ENCODE measurements at regions not wholly inside any gene's neighbourhood (a gene's known extent, or its start where the extent isn't known, plus 50 kb on each side); places are given as distances from the start of the nearest gene placed in this dataset.

- Histone ChIP-seq H3K36me3 (ENCODE audit: control insufficient read depth, insufficient read depth, low read length) (no peaks in the 10 kb centered on the region), H2BK5ac (ENCODE audit: low read length) (no peak overlapping the region), H3K79me2 (ENCODE audit: control insufficient read depth, insufficient read depth, low read length) (no peaks in the 10 kb centered on the region), H3K23ac (ENCODE audit: low read length) (no peak overlapping the region), H2BK120ac (ENCODE audit: low read depth, low read length) (no peak overlapping the region), H2AK5ac (ENCODE audit: low read length) (no peak overlapping the region), H3K4me2 (ENCODE audit: low read length) (no peak overlapping the region), H2BK15ac (replicated peaks; ENCODE audit: low read depth) (no peak overlapping the region), H3K27ac (ENCODE audit: low read depth, low read length) (no peak overlapping the region), H4K5ac (ENCODE audit: low read length) (no peak overlapping the region), H3K4me3 (ENCODE audit: low read length) (no peak overlapping the region), H3K56ac (ENCODE audit: low read length) (no peak overlapping the region), H4K8ac (ENCODE audit: low read depth, low read length) (no peak overlapping the region), H3K27me3 (ENCODE audit: insufficient read depth, low read length, poor library complexity) (no peaks in the 10 kb centered on the region), H3K9ac (ENCODE audit: low read length) (no peak overlapping the region), H3K4ac (ENCODE audit: low read depth, low read length) (no peak overlapping the region), H3K4me1 (ENCODE audit: control insufficient read depth, low read depth, low read length) (no peaks in the 10 kb centered on the region), H3K79me1 (ENCODE audit: low read length) (no peaks in the 10 kb centered on the region), H3K18ac (ENCODE audit: low read length) (no peak overlapping the region)
- DNase-seq: no peak
- WGBS (ENCODE audit: extremely low coverage, insufficient coverage, low lambda C conversion rate): no CpG with 5 or more reads among the region's 18 CpGs
Observed at GRCh38 chr16:88279998-88280397, 102.8 kb upstream of the ZNF469 start.

- Histone ChIP-seq H3K23ac (ENCODE audit: low read length) (no peak overlapping the region), H3K36me3 (ENCODE audit: control insufficient read depth, insufficient read depth, low read length) (no peaks in the 10 kb centered on the region), H3K27me3 (ENCODE audit: insufficient read depth, low read length, poor library complexity) (no peaks in the 10 kb centered on the region), H3K4me2 (ENCODE audit: low read length) (no peak overlapping the region), H3K4me3 (ENCODE audit: low read length) (no peak overlapping the region), H4K5ac (ENCODE audit: low read length) (no peak overlapping the region), H3K9ac (ENCODE audit: low read length) (no peak overlapping the region), H3K79me1 (ENCODE audit: low read length) (no peaks in the 10 kb centered on the region), H4K8ac (ENCODE audit: low read depth, low read length) (no peak overlapping the region), H3K4ac (ENCODE audit: low read depth, low read length) (no peak overlapping the region), H3K79me2 (ENCODE audit: control insufficient read depth, insufficient read depth, low read length) (no peaks in the 10 kb centered on the region), H2BK15ac (replicated peaks; ENCODE audit: low read depth) (no peak overlapping the region), H3K56ac (ENCODE audit: low read length) (no peak overlapping the region), H2BK120ac (ENCODE audit: low read depth, low read length) (no peak overlapping the region), H3K27ac (ENCODE audit: low read depth, low read length) (no peak overlapping the region), H3K4me1 (ENCODE audit: control insufficient read depth, low read depth, low read length) (no peaks in the 10 kb centered on the region), H3K18ac (ENCODE audit: low read length) (no peak overlapping the region), H2BK5ac (ENCODE audit: low read length) (no peak overlapping the region), H2AK5ac (ENCODE audit: low read length) (no peak overlapping the region)
- no peak for DNase-seq
- no CpG with 5 or more reads among the region's 9 CpGs for WGBS (ENCODE audit: extremely low coverage, insufficient coverage, low lambda C conversion rate)
Observed at GRCh38 chr16:88281858-88282563, 100.7 kb upstream of the ZNF469 start.

DNA sequence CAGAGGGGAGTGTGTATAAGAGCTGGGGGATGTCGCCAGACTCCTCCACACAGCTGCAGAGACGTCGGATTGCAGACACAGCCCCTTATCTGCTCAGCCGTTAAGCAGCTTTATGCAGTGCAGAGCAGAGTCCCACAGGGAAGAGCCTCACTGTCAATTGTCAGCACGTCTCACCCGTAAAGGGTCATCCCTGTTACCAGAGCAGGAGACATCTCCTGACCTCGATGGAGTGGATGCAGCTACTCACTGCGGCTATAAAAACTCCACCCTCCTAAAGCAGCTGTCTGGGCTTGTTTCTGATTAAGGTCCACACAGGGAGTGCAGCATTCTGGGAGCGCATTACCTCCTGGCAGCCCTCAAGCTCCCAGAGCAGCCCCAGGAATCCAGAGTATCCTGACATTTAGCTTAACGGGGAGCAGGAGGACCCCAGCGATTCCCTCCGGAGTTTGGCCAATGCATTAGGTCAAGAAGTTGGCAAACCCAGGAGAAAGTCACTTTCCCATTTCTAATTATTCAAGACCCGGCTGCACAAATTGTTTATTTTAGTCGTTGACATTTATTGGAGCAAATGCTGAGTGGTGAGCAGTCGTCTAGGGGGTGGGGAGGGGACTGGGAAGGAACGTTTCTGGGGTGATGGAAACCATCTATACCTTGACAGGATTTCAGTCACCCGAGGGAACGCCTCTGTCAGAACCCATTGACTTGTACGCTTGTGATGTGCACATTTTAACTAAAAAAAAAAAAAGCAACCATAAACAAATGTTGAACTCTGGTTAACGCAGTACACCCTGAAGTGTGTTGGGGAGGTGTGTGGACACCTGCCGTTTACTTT is 100.0 kb upstream of the ZNF469 start:
- no peak overlapping the region for H3K27ac ChIP-seq (ENCODE audit: low read depth, low read length)
- H2BK5ac ChIP-seq (ENCODE audit: low read length): no peak overlapping the region
- H3K36me3 ChIP-seq (ENCODE audit: control insufficient read depth, insufficient read depth, low read length): no peaks in the 10 kb centered on the region
- WGBS (ENCODE audit: extremely low coverage, insufficient coverage, low lambda C conversion rate): no CpG with 5 or more reads among the region's 21 CpGs
- H3K4me1 ChIP-seq (ENCODE audit: control insufficient read depth, low read depth, low read length): no peaks in the 10 kb centered on the region
- no peak overlapping the region for H3K23ac ChIP-seq (ENCODE audit: low read length)
- H3K18ac ChIP-seq (ENCODE audit: low read length): no peak overlapping the region
- no peak overlapping the region for H4K5ac ChIP-seq (ENCODE audit: low read length)
- H3K4me2 ChIP-seq (ENCODE audit: low read length): no peak overlapping the region
- no peak overlapping the region for H3K4me3 ChIP-seq (ENCODE audit: low read length)
- H3K79me1 ChIP-seq (ENCODE audit: low read length): no peaks in the 10 kb centered on the region
- H4K8ac ChIP-seq (ENCODE audit: low read depth, low read length): no peak overlapping the region
- H3K79me2 ChIP-seq (ENCODE audit: control insufficient read depth, insufficient read depth, low read length): no peaks in the 10 kb centered on the region
- no peak overlapping the region for H3K4ac ChIP-seq (ENCODE audit: low read depth, low read length)
- H2BK120ac ChIP-seq (ENCODE audit: low read depth, low read length): no peak overlapping the region
- no peak overlapping the region for H3K9ac ChIP-seq (ENCODE audit: low read length)
- H3K27me3 ChIP-seq (ENCODE audit: insufficient read depth, low read length, poor library complexity): no peaks in the 10 kb centered on the region
- no peak overlapping the region for H3K56ac ChIP-seq (ENCODE audit: low read length)
- no peak overlapping the region for H2AK5ac ChIP-seq (ENCODE audit: low read length)
- DNase-seq: no peak
- H2BK15ac ChIP-seq (replicated peaks; ENCODE audit: low read depth): no peak overlapping the region

- no peak overlapping the region for H4K5ac ChIP-seq (ENCODE audit: low read length)
- no peak for DNase-seq
- no peak overlapping the region for H3K27ac ChIP-seq (ENCODE audit: low read depth, low read length)
- no peak overlapping the region for H3K9ac ChIP-seq (ENCODE audit: low read length)
- no peak overlapping the region for H2BK5ac ChIP-seq (ENCODE audit: low read length)
- no CpG with 5 or more reads among the region's 13 CpGs for WGBS (ENCODE audit: extremely low coverage, insufficient coverage, low lambda C conversion rate)
- H3K23ac ChIP-seq (ENCODE audit: low read length): no peak overlapping the region
- H3K4me3 ChIP-seq (ENCODE audit: low read length): no peak overlapping the region
- H2AK5ac ChIP-seq (ENCODE audit: low read length): no peak overlapping the region
- no peak overlapping the region for H2BK120ac ChIP-seq (ENCODE audit: low read depth, low read length)
- H3K4me2 ChIP-seq (ENCODE audit: low read length): no peak overlapping the region
- no peaks in the 10 kb centered on the region for H3K27me3 ChIP-seq (ENCODE audit: insufficient read depth, low read length, poor library complexity)
- H4K8ac ChIP-seq (ENCODE audit: low read depth, low read length): no peak overlapping the region
- H3K18ac ChIP-seq (ENCODE audit: low read length): no peak overlapping the region
- no peaks in the 10 kb centered on the region for H3K79me1 ChIP-seq (ENCODE audit: low read length)
- H3K36me3 ChIP-seq (ENCODE audit: control insufficient read depth, insufficient read depth, low read length): no peaks in the 10 kb centered on the region
- H3K56ac ChIP-seq (ENCODE audit: low read length): no peak overlapping the region
- H3K4ac ChIP-seq (ENCODE audit: low read depth, low read length): no peak overlapping the region
- no peaks in the 10 kb centered on the region for H3K4me1 ChIP-seq (ENCODE audit: control insufficient read depth, low read depth, low read length)
- H2BK15ac ChIP-seq (replicated peaks; ENCODE audit: low read depth): no peak overlapping the region
- no peaks in the 10 kb centered on the region for H3K79me2 ChIP-seq (ENCODE audit: control insufficient read depth, insufficient read depth, low read length)
Observed at GRCh38 chr16:88283596-88283995, 99.2 kb upstream of the ZNF469 start.

DNA sequence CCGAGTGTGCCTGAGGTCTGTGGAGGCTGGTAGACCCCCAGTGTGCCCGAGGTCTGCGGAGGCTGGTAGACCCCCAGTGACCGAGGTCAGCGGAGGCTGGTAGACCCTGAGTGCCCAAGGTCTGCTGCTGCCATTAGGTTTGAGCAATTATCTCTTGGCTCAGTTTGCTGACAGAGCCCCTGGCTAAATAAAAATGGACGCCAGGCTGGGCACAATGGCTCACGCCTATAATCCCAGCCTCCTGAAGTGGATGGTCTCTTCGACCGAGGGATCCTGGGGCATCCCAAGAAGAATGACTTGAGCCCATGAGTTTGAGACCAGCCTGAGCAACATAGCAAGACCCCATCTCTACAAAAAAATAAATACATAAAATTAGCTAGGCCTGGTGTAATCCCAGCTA is 98.7 kb upstream of the ZNF469 start:
- Histone ChIP-seq H3K79me1 (ENCODE audit: low read length) (no peaks in the 10 kb centered on the region), H4K8ac (ENCODE audit: low read depth, low read length) (no peak overlapping the region), H2BK120ac (ENCODE audit: low read depth, low read length) (no peak overlapping the region), H2BK15ac (replicated peaks; ENCODE audit: low read depth) (no peak overlapping the region), H3K36me3 (ENCODE audit: control insufficient read depth, insufficient read depth, low read length) (no peaks in the 10 kb centered on the region), H3K18ac (ENCODE audit: low read length) (no peak overlapping the region), H3K4ac (ENCODE audit: low read depth, low read length) (no peak overlapping the region), H2AK5ac (ENCODE audit: low read length) (no peak overlapping the region), H3K79me2 (ENCODE audit: control insufficient read depth, insufficient read depth, low read length) (no peaks in the 10 kb centered on the region), H3K4me1 (ENCODE audit: control insufficient read depth, low read depth, low read length) (no peaks in the 10 kb centered on the region), H3K9ac (ENCODE audit: low read length) (no peak overlapping the region), H2BK5ac (ENCODE audit: low read length) (no peak overlapping the region), H3K4me2 (ENCODE audit: low read length) (no peak overlapping the region), H3K56ac (ENCODE audit: low read length) (no peak overlapping the region), H3K23ac (ENCODE audit: low read length) (no peak overlapping the region), H4K5ac (ENCODE audit: low read length) (no peak overlapping the region), H3K4me3 (ENCODE audit: low read length) (no peak overlapping the region), H3K27ac (ENCODE audit: low read depth, low read length) (no peak overlapping the region), H3K27me3 (ENCODE audit: insufficient read depth, low read length, poor library complexity) (no peaks in the 10 kb centered on the region)
- no peak for DNase-seq
- no CpG with 5 or more reads among the region's 9 CpGs for WGBS (ENCODE audit: extremely low coverage, insufficient coverage, low lambda C conversion rate)
